GM19240 (cell line): ENCODE measurements at regions not wholly inside any gene's neighbourhood (a gene's known extent, or its start where the extent isn't known, plus 50 kb on each side); places are given as distances from the start of the nearest gene placed in this dataset.
"Not testable (repeated sequence)": the region's sequence is repeated elsewhere in the genome, so short reads cannot be mapped to it uniquely, and the experiment has no call there.

Experiments used
- DNase-seq: peaks from one replicate; pipeline ENCODE4 v3.0.0; 2011; ENCODE audit warnings: low spot score; ENCODE audit not compliant: insufficient read length

DNA sequence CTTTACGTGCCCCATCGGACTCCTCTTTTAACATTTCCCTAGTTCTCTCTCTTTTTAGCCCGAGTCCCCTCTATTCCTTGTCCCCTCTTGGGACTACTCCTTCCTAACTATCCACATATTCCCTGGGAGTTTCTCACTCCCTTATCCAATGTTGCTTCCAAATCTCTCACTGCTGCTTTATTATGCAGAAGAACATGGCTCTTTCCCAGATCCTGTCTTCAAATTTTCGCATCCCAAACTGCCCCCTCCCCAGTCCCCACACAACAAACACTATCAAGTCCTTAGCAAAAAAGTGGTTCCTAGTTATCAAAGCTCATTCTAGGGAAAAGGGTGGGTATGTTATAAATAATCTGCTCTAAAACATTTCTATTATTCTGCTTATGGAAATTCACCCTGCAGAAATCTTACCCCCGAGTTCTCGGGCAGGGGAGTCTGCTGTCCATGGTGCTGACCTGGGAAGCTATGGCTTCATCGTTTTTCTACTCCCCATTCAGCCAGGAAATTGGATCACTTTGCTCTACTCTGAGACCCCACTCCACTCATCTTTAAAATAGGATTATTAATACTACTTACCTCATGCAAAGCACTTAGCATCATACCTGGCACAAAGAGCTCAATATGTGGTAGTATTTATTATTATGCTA lies 393.5 kb downstream of the BUD13 start:
- DNase-seq: no peak

DNA sequence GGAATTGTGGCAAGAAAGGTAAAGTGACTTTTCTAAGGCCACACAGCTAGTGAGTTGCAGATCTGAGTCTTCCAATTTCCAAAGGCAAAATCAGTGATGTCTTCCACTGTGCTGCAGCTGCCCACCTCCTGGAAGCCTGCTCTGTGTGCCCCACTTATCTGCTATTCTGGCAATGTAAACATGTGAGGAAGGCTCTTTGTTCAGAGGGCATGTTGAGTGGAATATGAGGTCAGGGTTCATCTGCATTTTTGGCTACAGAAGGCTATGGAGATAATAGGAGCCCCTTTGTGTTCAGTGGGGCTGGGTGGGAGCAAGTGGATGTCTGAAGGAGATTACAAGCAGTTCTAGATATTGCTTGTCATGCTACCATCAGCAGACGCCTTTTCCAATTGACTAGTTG lies 396.2 kb downstream of the BUD13 start:
- DNase-seq: no peak

DNA sequence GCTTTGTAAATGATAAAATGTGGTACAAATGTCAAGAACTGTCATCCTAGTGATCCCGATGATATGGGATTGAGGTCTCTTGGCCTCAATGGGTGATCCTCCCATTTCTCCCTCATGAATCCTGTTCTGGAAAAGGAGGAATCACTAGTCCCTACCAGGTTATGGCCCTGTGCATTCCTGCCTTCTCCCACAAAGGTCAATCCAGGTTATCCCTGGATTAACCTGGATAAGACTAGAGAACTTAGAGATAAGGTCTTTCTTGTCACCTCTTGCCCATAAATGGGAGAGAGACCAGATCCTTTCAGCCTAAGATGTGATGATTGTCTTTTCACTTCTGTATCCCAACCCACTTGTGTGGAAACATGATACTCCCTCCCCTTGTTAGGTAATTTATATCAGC lies 396.7 kb downstream of the BUD13 start:
- no peak for DNase-seq

GRCh38 chr11:116375221-116375620 lies 397.6 kb downstream of the BUD13 start:
- no peak for DNase-seq

DNA sequence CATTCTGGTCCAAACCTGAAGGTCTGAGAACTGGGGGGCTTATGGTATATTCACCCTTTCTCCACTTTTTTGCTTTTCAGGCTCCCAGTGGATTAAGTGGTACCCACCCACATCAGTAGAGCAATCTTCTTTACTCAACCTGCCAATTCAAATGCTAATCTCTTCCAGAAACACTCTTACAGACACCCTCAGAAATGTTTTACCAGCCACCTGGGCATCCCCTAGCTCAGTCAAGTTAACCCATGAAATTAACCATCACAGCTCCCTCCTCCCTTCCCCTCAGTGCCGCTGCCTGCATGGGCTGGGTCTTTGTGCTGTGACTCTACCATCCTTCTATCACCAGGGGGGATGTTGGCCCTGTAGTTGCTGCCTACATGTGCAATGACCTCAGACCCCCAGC lies 398.7 kb downstream of the BUD13 start:
- no peak for DNase-seq

GRCh38 chr11:116373104-116373944 lies 399.5 kb downstream of the BUD13 start:
- DNase-seq: no peak

GRCh38 chr11:116371146-116371545 lies 401.6 kb downstream of the BUD13 start:
- no peak for DNase-seq

GRCh38 chr11:116368784-116369183 lies 404.0 kb downstream of the BUD13 start:
- DNase-seq: no peak

DNA sequence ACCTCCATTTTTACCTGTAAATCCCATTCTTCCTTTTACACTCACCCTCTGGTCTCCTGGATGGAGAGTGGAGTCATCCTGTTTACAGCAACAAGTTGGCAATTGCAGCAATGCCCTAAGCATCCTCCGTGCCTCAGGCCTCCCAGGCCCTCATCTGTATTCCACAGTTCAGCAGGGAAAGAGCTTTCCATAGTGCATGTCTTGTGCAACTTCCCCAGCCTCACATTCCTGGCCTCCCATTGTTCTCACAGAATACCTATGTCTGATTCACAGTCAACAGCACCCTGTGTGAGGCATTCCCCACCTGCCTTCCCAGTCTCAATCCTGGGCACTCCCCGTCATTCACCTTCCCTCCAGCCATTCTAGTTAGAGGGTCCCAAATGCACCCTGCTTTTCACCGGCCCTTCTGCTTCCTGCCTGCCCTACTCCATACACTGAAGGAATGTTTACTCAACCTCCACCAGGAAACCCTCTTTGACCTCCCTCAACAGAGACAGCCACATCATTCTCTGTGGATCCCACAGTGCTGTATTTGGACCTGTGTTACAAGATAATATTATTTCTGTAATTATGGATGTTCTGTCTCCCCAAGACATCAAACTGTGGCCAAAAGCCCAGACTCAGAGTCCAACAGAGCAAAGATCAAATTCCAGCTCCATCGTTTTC lies 405.7 kb downstream of the BUD13 start:
- DNase-seq: no peak

DNA sequence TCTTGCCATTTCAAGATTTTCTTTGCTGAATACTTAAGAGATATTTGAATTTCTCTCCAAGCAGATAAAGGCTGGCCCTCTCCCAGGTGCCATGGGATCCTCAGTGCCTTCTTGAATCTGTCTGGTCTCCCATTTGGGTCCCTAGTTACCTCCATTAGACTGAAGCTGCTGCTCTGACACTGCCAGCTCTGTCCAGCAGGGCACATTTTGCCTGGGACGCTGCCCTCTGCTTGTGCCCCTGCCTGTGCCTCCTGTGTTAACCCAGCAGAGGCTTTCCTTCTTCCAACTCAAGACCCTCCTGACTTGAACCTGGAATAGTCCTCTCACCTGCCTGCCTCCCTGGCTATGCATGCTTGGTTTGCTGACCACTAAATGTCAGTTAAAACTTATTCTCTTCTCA lies 406.3 kb downstream of the BUD13 start:
- DNase-seq: no peak

- not testable (repeated sequence) for DNase-seq
These were observed 407.9 kb downstream of the BUD13 start for GRCh38 chr11:116364925-116365324.

- no peak for DNase-seq
These were observed 408.4 kb downstream of the BUD13 start for GRCh38 chr11:116364348-116364747.

DNA sequence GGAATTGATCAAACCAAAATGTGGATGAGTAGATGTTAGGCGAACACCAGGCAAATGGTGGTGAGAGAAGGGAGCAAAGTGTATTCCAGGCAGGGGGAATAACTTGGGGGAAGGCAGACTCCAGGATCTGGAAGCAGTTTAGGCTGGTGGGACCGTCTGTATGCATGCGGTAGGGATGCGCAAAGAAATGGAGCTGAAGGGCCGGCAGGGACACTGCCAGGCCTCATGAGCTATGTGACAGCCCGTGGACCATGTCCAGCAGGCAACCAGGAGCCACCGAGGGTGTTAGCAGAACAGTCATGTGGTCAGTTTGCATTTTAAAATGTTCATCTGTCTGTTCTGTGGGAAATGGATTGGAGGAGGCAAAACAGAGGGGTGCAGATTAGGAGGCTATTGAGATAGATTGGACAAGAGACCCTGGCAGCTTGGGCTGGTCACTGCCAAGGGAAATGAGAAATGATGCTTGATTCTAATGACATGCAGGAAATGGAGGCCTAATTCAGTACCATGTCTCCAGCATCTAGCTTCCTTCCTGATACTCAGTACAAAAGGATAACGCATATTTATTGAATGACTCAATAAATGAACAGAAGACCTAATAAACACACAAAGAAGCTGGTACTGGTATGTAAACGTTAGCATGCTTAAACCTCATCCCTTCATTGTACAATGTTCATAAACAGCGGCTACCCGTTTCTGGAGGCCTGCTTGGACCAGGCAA lies 412.4 kb downstream of the BUD13 start:
- no peak for DNase-seq

GRCh38 chr11:116357784-116358544 lies 414.8 kb downstream of the BUD13 start:
- no peak for DNase-seq

DNA sequence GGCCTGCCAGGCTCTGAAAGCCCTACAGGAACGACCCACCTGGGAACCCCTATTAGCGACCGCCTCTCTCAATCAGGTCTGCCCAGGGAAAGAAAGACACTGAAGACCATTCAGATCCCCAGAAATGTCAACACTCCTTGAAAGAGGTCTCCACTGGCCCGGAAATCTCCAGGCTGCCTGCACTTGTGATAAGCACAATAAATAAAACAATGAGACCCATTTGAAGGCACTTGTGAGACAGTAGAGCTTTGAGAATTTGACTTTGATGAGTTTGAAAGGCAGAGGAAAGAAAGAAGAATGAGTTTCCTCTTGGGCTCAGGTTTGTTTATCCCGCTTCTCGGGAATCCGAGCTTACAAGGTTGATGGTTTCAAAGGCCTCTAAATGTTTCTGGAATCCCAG lies 416.3 kb downstream of the BUD13 start:
- DNase-seq: no peak

DNA sequence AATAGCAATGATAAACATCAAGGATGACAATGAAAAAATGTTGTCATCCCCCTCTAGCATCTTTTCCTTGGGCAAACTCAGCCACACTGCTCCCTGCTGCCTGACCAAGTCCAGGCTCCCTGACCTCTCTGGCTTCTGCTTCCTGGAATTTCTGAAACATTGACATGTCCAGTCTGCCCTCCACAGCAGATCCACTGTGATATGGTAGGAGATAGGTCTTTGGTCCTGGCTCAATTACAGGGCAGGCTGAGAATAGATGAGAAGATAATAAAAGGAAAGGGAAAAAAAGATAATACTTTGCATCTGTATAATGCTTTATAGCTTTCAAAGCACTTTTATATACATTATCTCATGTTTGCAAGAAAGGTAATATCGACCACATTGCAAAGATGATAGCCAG lies 417.7 kb downstream of the BUD13 start:
- no peak for DNase-seq

DNA sequence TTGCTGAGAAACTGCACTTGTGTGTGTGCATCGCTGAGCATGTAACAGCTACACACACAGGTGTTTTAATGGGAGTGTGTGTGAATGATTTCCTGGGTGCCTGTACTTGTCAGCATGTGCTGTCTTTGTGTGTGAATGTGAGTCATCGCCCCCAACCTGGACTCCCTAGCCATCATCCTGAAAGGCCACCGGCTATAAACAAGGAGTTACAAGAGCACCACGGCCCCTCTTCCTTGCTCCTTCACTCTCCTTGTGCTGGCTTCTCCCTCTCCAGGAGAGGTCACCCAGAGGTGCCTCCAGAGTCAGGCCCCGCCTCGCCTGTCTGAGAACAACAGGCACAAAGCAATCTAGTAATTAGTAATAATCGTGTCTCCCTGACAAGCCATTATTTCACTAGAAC lies 419.2 kb downstream of the BUD13 start:
- no peak for DNase-seq

- no peak for DNase-seq
These were observed 419.9 kb downstream of the BUD13 start for GRCh38 chr11:116352881-116353280.

DNA sequence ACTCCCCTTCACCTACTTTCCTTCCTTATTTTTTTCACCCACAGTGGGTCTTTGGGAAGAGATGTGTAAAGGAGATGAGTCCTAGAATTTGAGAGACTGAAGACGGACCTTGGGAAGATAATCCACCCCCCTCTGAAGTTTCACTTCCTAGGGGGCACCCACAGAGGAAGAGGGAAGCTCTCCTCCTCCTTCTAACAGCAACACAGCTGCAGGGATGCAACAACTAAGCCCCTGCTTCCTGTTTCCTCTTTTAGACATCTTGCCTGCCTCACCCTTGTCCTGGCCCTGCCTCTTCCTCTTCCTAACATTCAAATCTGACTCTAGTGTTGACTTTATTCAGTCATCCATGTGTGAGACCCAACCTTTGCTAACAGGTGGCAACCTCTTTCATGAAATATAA lies 424.6 kb downstream of the BUD13 start:
- DNase-seq: no peak

GRCh38 chr11:116345575-116345974 lies 427.2 kb downstream of the BUD13 start:
- DNase-seq: no peak

GRCh38 chr11:116344601-116345000 lies 428.2 kb downstream of the BUD13 start:
- DNase-seq: no peak
